Mesodermal cell (in vitro differentiated cells): ENCODE measurements at regions not wholly inside any gene's neighbourhood (a gene's known extent, or its start where the extent isn't known, plus 50 kb on each side); places are given as distances from the start of the nearest gene placed in this dataset.
"Not testable (repeated sequence)": the region's sequence is repeated elsewhere in the genome, so short reads cannot be mapped to it uniquely, and the experiment has no call there.

ENCODE experiments used
- H3K27ac ChIP-seq: 2 replicates; pipeline ENCODE4 v1.7.0; 2013; ENCODE audit warnings: mild to moderate bottlenecking, low read depth, low read length, moderate library complexity; ENCODE audit not compliant: severe bottlenecking
- H3K36me3 ChIP-seq: 2 replicates; pipeline ENCODE4 v1.7.1; 2013; ENCODE audit warnings: mild to moderate bottlenecking, low read length, moderate library complexity; ENCODE audit not compliant: control insufficient read depth, insufficient read depth
- H3K4me1 ChIP-seq: one replicate; pipeline ENCODE4 v1.7.1; 2013; ENCODE audit warnings: mild to moderate bottlenecking, low read length; ENCODE audit not compliant: insufficient read depth, control insufficient read depth, poor library complexity, severe bottlenecking
- H3K4me3 ChIP-seq: 2 replicates; pipeline ENCODE4 v1.7.0; 2013; ENCODE audit warnings: low read length, control low read depth, mild to moderate bottlenecking; ENCODE audit not compliant: insufficient read depth, poor library complexity, severe bottlenecking; ENCODE audit errors: extremely low read depth
- H3K9me3 ChIP-seq: 2 replicates; pipeline ENCODE4 v1.7.1; 2013; ENCODE audit warnings: mild to moderate bottlenecking, low read length, moderate library complexity; ENCODE audit not compliant: control insufficient read depth
- WGBS, 2 experiments: methylation state at CpG; one replicate each; pipeline ENCODE4 v1.1.5; 2013; ENCODE audit warnings: missing lambda C conversion rate in 2 of 2; ENCODE audit not compliant: insufficient coverage in 2 of 2; 5-methylcytosine and 5-hydroxymethylcytosine counted together

DNA sequence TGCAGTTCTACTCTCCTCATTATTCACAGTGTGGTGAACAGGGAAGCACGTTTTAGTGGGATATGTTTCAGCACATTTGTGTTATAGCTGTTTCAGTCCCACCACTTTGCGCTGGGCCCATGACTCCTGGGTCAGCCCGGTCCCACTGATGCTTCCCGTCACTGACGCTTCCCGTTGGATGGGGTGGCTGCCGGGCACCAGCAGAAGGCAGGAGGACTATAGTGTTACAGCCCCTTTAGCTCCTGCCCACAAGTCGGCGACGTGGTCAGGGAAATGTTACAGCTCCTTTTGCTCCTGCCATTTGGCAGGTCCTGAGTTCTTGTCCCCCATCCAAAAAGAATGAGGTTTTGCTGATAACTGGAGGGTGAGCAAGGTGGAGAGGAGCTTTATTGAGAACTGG, 732.2 kb downstream of the NR4A2 start:
- H3K36me3 ChIP-seq: no peaks in the 10 kb centered on the region
- H3K4me3 ChIP-seq: no peak overlapping the region
- no peaks in the 10 kb centered on the region for H3K9me3 ChIP-seq
- no peak overlapping the region for H3K27ac ChIP-seq
- WGBS, 2 experiments: 94 to 96% methylated on average over 7 to 8 of the region's 10 CpGs
- H3K4me1 ChIP-seq: no peaks in the 10 kb centered on the region

DNA sequence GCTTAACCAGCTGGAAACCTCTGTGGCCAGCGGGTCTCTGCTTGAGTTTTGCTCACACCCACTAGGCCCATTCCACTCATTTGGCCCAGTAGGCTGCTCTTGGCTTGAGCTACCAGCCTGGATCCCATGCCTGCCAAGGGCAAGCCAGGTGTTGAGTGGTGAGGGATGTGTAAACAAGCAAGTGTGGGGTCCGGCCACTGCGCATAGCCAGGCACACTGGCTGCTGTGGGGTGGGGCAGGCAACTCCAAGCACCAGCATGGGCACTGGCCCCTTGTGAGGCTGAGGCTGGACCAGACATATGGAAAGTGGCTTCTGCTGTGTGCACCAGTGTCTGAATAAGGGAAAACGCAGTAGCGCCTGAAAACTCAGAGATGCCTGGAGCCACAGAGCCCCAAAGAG, 732.7 kb downstream of the NR4A2 start:
- H3K4me1 ChIP-seq: no peaks in the 10 kb centered on the region
- H3K36me3 ChIP-seq: no peaks in the 10 kb centered on the region
- no peaks in the 10 kb centered on the region for H3K9me3 ChIP-seq
- no peak overlapping the region for H3K27ac ChIP-seq
- 78 to 97% methylated on average over 1 to 5 of the region's 5 CpGs for WGBS, 2 experiments
- no peak overlapping the region for H3K4me3 ChIP-seq

DNA sequence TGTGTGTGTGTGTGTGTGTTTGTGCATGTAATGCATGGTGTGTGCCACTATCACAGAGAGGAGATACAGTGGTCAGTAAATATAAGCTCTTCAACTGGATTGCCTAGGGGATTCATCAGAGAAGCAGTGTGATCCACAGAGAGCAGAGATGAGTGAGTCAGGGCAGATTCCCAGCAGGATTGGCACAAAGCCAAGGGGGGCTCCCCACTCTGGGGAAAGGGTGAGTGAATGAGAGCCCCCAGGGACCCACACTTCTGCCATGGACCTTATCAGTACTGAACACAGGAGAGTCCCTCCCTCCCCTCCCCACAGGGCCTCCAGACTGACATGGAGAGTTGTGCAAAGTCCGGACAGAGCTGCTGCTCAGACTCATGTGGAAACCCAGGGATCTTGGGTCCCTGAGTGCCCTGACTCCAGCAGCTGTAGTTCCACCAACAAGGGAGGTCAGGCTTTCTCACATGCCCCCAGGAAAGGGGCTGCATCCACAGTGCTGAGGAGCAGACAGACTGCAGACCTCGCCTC, 748.8 kb downstream of the NR4A2 start:
- Histone ChIP-seq H3K4me3 (no peak overlapping the region), H3K27ac (no peak overlapping the region), H3K9me3 (no peaks in the 10 kb centered on the region), H3K4me1 (no peaks in the 10 kb centered on the region), H3K36me3 (no peaks in the 10 kb centered on the region)
- 100% methylated on average over 1 of the region's 2 CpGs; no CpG with 5 or more reads in 1 of the 2 experiments for WGBS, 2 experiments

DNA sequence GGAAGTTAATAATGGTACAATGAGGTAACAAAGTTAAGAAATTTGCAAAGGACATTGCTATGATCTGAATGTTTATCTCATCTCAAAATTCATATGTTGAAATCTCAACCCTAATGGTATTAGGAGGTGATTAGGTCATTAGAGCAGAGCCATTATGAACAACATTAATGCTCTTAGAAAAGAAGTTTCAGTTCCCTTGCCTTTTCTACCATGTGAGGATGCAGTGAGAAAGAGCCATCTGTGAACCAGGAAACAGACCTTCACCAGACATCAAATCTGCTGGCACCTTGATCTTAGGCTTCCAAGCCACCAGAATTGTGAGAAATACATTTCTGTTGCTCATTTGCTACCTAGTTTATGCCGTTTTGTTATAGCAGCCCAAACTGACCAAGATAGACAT, 757.6 kb downstream of the NR4A2 start:
- H3K4me1 ChIP-seq: no peaks in the 10 kb centered on the region
- H3K9me3 ChIP-seq: no peaks in the 10 kb centered on the region
- no peak overlapping the region for H3K4me3 ChIP-seq
- H3K36me3 ChIP-seq: no peaks in the 10 kb centered on the region
- no CpG with 5 or more reads among the region's 1 CpG for WGBS, 2 experiments
- no peak overlapping the region for H3K27ac ChIP-seq

DNA sequence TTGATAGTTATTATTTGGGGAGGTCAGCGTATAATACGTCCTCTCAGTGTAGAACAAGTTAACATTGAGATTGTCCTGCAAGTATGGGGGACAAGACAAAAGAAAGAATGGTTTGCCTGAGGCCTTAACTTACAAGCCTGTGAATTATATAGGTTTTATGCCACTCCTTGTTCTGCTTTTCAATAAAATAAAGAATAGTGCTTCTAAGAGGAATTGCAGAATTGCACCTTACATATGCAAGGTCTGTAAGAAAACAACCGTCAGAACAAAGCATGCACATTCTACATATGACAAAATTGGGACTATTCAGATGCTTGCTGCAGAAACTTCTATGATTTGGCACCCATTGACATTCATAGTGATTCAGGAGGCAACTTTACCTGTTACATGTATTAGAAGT, 785.0 kb downstream of the NR4A2 start:
- Histone ChIP-seq H3K9me3 (no peaks in the 10 kb centered on the region), H3K4me1 (no peaks in the 10 kb centered on the region), H3K4me3 (no peak overlapping the region), H3K36me3 (no peaks in the 10 kb centered on the region), H3K27ac (no peak overlapping the region)
- WGBS, 2 experiments: 93 to 100% methylated on average over 2 of the region's 3 CpGs

DNA sequence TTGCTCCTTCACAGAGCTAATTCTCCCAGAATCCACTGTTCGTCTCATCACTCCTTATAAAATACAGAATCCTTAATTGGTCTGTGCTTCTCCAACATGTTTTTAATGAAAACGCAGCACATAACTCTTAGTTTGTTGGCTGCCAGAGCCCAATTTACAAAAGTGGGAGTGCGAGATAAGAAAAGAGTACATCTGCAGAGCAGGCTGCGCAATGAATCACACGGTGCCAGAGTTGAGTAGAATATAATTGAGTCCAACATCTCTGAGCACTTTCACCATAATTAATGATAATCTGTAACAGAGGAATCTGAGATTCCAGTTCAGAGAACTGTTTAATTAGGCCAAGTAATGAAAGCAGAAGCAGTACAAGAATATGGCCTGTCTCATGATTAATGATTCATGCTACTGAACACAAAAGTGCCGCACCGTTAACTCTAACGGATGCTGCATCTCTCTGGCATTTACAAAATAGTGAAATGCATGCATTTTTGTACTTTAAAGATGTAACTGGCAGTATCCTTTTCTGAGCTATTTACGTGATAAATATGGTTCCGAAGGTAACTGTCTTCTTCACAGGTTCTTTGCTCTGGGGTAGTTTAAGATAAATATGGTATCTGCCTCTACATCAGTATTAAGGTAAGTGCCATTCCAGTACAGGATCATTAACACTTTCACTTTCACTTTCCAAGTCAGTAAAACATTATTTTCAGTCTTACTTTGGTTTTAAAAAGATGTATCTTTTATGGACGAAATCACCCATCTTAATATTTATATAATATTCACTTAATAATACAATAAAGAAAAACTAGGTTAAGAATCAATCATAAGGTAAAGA, 785.6 kb downstream of the NR4A2 start:
- no peak overlapping the region for H3K4me3 ChIP-seq
- H3K27ac ChIP-seq: no peak overlapping the region
- no peaks in the 10 kb centered on the region for H3K9me3 ChIP-seq
- WGBS, 2 experiments: 90 to 98% methylated on average over 5 of the region's 11 CpGs
- H3K36me3 ChIP-seq: no peaks in the 10 kb centered on the region
- H3K4me1 ChIP-seq: no peaks in the 10 kb centered on the region

DNA sequence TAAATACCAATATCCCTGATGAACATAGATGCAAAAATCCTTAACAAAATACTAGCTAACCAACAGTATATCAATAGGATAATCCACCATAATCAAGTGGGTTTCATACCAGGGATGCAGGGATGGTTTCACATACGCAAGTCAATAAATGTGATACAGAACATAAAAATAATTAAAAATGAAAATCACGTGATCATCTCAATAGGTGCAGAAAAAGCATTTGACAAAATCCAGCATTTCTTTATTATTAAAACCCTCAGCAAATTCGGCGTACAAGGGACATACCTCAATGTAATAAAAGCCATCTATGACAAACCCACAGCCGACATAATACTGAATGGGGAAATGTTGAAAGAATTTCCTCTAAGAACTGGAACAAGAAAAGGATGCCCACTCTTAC, 793.5 kb downstream of the NR4A2 start:
- not testable (repeated sequence) for H3K4me3 ChIP-seq, H3K36me3 ChIP-seq, H3K27ac ChIP-seq, H3K9me3 ChIP-seq, H3K4me1 ChIP-seq
- WGBS, 2 experiments: no CpG with 5 or more reads among the region's 5 CpGs

DNA sequence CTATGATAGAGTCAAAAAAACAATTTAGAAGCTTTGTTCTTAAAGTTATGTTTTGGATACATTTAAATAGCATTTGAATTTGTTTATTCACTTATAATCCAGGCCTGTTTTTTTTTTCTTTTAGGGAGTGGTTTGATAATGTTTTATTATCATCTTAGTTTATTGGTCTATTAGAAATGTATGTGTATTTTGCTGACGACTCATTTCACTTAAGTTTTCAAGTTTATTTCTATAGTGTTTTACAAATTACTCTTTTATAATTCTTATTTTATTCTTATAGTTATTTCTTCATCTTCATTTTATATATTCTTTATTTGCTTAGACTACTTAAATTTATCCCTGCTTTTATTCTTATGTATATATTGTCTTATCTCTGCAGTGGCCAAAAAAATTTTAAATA, 804.5 kb downstream of the NR4A2 start:
- no peaks in the 10 kb centered on the region for H3K4me1 ChIP-seq
- H3K36me3 ChIP-seq: no peaks in the 10 kb centered on the region
- H3K4me3 ChIP-seq: no peak overlapping the region
- no peak overlapping the region for H3K27ac ChIP-seq
- no CpG with 5 or more reads among the region's 1 CpG for WGBS, 2 experiments
- no peaks in the 10 kb centered on the region for H3K9me3 ChIP-seq

DNA sequence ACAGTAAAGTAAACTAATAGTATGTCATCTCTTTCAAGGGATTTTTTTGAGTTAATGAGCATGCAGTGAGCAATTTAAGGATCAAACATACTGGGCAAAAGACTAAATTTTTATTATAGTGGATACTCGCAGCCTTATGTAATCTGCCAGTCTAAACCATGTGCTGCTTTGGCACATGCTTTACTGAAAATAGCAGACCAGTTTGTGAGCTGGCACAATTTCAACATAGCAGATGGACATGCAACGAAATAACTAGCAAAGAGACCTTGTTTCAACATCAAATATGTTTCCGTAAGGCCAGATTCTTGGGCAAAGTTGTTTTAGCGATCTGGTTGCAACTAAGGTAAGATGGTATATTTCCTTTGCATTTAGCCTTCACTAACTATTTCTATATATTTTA, 807.3 kb downstream of the NR4A2 start:
- Histone ChIP-seq H3K4me3 (no peak overlapping the region), H3K4me1 (no peaks in the 10 kb centered on the region), H3K36me3 (no peaks in the 10 kb centered on the region), H3K9me3 (no peaks in the 10 kb centered on the region), H3K27ac (no peak overlapping the region)
- 73 to 95% methylated on average over 1 to 3 of the region's 4 CpGs for WGBS, 2 experiments

DNA sequence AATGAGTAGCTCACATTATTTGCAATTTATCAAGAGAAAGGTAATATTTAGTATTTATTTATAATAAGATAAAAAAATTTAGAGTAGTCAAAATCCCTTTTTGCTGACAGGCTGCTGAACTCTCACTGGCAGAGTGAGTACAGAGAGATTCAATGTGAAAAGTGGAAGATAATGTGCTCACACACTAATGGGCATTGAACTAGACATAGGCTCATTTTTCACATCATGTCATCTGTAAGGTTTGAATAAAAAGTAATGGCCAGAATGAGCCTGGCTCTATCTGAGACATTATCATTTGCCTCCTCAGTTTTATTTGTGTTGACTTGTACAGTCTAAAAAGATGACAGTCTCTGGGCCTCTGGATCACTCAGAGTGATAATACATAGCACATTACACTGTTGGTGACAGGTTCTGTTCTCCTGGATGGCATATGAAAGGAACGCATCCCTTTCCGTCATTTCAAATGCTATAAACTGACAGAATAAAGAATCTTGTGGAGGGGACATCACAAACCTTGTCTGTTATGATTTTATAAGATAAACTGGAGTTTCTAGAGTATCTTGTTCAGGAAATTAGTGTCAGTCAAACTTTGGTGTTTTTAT, 812.9 kb downstream of the NR4A2 start:
- no peak overlapping the region for H3K4me3 ChIP-seq

DNA sequence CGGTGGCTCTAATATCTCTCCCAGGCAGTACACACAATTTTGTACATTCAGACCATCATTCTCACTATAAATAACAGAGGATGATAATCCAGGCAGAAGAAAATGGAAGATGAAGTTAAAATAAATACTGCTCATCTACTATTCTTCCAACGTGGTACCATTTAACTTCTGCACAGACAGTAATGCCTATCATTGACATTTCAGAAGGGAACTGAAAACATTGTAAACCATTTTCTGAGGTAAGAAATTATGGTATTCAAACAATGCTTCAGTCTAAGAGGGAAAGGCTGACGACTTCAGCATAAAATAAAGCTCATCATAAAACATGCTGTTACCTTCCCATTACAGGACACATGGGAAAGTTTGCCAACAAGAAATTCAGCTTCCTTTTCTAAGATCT, 814.4 kb downstream of the NR4A2 start:
- H3K36me3 ChIP-seq: no peaks in the 10 kb centered on the region
- H3K4me1 ChIP-seq: no peaks in the 10 kb centered on the region
- H3K27ac ChIP-seq: no peak overlapping the region
- no peak overlapping the region for H3K4me3 ChIP-seq
- no CpG with 5 or more reads among the region's 3 CpGs for WGBS, 2 experiments
- no peaks in the 10 kb centered on the region for H3K9me3 ChIP-seq

More for the DNA sequence above, 812.9 kb downstream of the NR4A2 start:
- Histone ChIP-seq H3K27ac (no peak overlapping the region), H3K4me1 (no peaks in the 10 kb centered on the region), H3K9me3 (no peaks in the 10 kb centered on the region), H3K36me3 (no peaks in the 10 kb centered on the region)
- WGBS, 2 experiments: no CpG with 5 or more reads among the region's 2 CpGs
